Prostate gland (tissue), 2 donors: ENCODE measurements at regions not wholly inside any gene's neighbourhood (a gene's known extent, or its start where the extent isn't known, plus 50 kb on each side); places are given as distances from the start of the nearest gene placed in this dataset.

Source experiments
- DNase-seq: peaks from one replicate; pipeline ENCODE4 v3.0.0-alpha.2; 2019; ENCODE audit warnings: low spot score
- H3K27ac ChIP-seq, 2 donors: fragments of 200-600 bp; sonication (generic); 2 replicates each; pipeline ENCODE4 v1.5.1; 2017 to 2019
- H3K27me3 ChIP-seq: fragments of 200-600 bp; sonication (generic); replicated peaks from 2 replicates; pipeline ENCODE4 v1.5.1; 2019; ENCODE audit not compliant: insufficient read depth
- H3K36me3 ChIP-seq, 2 donors: fragments of 200-600 bp; sonication (generic); 1 replicate in 1 of 2; 2 replicates in 1 of 2; pipeline versions ENCODE4 v1.5.1 to v1.8.1; 2017 to 2019
- H3K4me1 ChIP-seq: fragments of 200-600 bp; sonication (generic); replicated peaks from 2 replicates; pipeline ENCODE4 v1.5.1; 2019
- H3K4me3 ChIP-seq, 2 donors: fragments of 200-600 bp; sonication (generic); 2 replicates each; pipeline ENCODE4 v1.5.1; 2017 to 2019
- H3K9me3 ChIP-seq: fragments of 200-600 bp; sonication (generic); 2 replicates; pipeline ENCODE4 v1.5.1; 2017
- POLR2A ChIP-seq: fragments of 450-650 bp; IDR thresholded peaks from one replicate; pipeline ENCODE4 v1.6.1; 2016; ENCODE audit warnings: antibody characterized with exemption, mild to moderate bottlenecking
- POLR2AphosphoS5 ChIP-seq: sonication (generic); formaldehyde crosslinking; IDR thresholded peaks from one replicate; pipeline ENCODE4 v1.6.1; 2017; ENCODE audit warnings: antibody characterized with exemption
- WGBS: methylation state at CpG from one replicate; pipeline ENCODE4 v1.1.5; 2018; 5-methylcytosine and 5-hydroxymethylcytosine counted together
- intact Hi-C: fragments of 100-400 bp; cut with DNase I; formaldehyde crosslinking; loops from one replicate; pipeline ENCODE4 v1.14.2; 2022
- TF ChIP-seq, protein P1 (sequence below), 4 experiments: fragments of 200-600 bp in 2 of 4; fragments of 450-650 bp in 2 of 4; sonication (generic) in 2 of 4; IDR thresholded peaks; 1 replicate in 3 of 4; 2 replicates in 1 of 4; pipeline ENCODE4 v1.5.1; 2016 to 2019; ENCODE audit warnings: antibody characterized with exemption in 4 of 4, mild to moderate bottlenecking in 2 of 4, moderate library complexity in 2 of 4

- intact Hi-C loops, result no loop called here
- H3K9me3 ChIP-seq, result no peaks in the 10 kb centered on the region
- H3K27me3 ChIP-seq, result no peaks in the 10 kb centered on the region
- DNase-seq, result no peak
- no peak overlapping the region for H3K4me3 ChIP-seq
- TF ChIP-seq, protein P1, sequence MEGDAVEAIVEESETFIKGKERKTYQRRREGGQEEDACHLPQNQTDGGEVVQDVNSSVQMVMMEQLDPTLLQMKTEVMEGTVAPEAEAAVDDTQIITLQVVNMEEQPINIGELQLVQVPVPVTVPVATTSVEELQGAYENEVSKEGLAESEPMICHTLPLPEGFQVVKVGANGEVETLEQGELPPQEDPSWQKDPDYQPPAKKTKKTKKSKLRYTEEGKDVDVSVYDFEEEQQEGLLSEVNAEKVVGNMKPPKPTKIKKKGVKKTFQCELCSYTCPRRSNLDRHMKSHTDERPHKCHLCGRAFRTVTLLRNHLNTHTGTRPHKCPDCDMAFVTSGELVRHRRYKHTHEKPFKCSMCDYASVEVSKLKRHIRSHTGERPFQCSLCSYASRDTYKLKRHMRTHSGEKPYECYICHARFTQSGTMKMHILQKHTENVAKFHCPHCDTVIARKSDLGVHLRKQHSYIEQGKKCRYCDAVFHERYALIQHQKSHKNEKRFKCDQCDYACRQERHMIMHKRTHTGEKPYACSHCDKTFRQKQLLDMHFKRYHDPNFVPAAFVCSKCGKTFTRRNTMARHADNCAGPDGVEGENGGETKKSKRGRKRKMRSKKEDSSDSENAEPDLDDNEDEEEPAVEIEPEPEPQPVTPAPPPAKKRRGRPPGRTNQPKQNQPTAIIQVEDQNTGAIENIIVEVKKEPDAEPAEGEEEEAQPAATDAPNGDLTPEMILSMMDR (IDR thresholded peaks at IDR 0.05), result no peak
- H3K36me3 ChIP-seq, result no peaks in the 10 kb centered on the region
- no peaks in the 10 kb centered on the region for H3K4me1 ChIP-seq
- H3K27ac ChIP-seq, result no peak overlapping the region
- 44% methylated on average over 7 of the region's 7 CpGs for WGBS
Measured at GRCh38 chr12:113683574-113683973, 211.9 kb upstream of the LHX5 start.

- H3K4me3 ChIP-seq, result no peak overlapping the region
- no peak for DNase-seq
- H3K36me3 ChIP-seq, result no peaks in the 10 kb centered on the region
- H3K27me3 ChIP-seq, result no peaks in the 10 kb centered on the region
- WGBS, result 97% methylated on average over 1 of the region's 1 CpG
- H3K27ac ChIP-seq, result no peak overlapping the region
- no peaks in the 10 kb centered on the region for H3K9me3 ChIP-seq
- intact Hi-C loops, result no loop called here
- TF ChIP-seq POLR2AphosphoS5, result no peak
- H3K4me1 ChIP-seq, result no peaks in the 10 kb centered on the region
Measured at GRCh38 chr12:113680868-113681267, 209.2 kb upstream of the LHX5 start.

DNA sequence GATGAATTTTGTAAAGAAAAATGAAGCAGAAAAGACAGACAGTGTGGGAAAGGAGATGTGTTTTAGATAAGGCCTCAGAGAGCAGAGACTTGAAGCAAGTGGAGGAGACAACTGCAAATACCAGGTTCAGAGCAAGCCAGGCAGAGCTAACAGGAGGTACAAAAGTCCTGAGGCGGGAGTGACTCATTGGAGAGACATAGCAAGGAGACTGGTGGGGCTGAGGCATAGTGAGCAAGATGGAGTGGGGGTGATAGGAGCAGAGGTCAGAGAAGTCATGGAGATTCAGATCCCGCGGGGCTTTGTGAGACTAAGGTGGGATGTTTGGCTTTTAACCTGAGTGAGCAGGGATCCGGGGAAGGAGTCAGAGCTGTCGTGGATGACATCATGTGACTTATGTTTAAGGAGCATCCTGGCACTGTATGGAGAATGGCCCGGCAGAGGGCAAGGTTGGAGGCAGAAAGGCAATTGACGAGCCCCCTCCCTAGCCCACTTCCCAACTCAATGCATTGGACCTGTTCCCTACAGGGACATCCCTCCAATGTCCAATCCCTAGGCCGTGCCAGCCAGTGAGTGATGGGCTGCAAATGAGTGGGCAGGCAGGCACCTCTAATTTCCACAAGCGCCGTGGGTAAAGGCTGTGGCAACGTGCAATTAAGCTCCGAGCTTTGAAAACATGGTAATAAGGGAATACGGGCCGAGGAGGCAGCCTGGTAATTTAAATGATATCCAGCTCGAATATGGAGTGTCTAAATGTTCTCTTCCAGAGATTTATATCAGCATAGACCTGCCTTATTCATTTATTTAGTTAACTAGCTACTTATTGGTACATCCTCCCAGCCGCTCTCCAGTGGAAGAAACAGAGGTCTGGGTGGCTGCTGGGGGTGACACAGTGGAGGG lies 206.8 kb upstream of the LHX5 start:
- no peaks in the 10 kb centered on the region for H3K36me3 ChIP-seq
- H3K4me3 ChIP-seq, result no peak overlapping the region
- H3K9me3 ChIP-seq, result no peaks in the 10 kb centered on the region
- no peak overlapping the region for H3K27ac ChIP-seq
- TF ChIP-seq, protein P1 (IDR thresholded peaks at IDR 0.05), result no peak
- no peak for TF ChIP-seq POLR2A
- TF ChIP-seq POLR2AphosphoS5, result no peak
- no peaks in the 10 kb centered on the region for H3K4me1 ChIP-seq
- peaks cover 3% of the 10 kb centered on the region for H3K27me3 ChIP-seq
- DNase-seq, result no peak
- intact Hi-C loops, result no loop called here
- WGBS, result 61% methylated on average over 16 of the region's 16 CpGs

- no peak overlapping the region for H3K27ac ChIP-seq
- no peak for DNase-seq
- TF ChIP-seq, protein P1 (IDR thresholded peaks at IDR 0.05), result no peak
- TF ChIP-seq POLR2A (no peak), POLR2AphosphoS5 (no peak)
- no peaks in the 10 kb centered on the region for H3K9me3 ChIP-seq
- no peak overlapping the region for H3K4me3 ChIP-seq
- 86% methylated on average over 3 of the region's 3 CpGs for WGBS
- H3K27me3 ChIP-seq, result peaks cover 3% of the 10 kb centered on the region
- H3K36me3 ChIP-seq, result no peaks in the 10 kb centered on the region
- H3K4me1 ChIP-seq, result no peaks in the 10 kb centered on the region
- intact Hi-C loops, result no loop called here
Measured at GRCh38 chr12:113676547-113676946, 204.9 kb upstream of the LHX5 start.

DNA sequence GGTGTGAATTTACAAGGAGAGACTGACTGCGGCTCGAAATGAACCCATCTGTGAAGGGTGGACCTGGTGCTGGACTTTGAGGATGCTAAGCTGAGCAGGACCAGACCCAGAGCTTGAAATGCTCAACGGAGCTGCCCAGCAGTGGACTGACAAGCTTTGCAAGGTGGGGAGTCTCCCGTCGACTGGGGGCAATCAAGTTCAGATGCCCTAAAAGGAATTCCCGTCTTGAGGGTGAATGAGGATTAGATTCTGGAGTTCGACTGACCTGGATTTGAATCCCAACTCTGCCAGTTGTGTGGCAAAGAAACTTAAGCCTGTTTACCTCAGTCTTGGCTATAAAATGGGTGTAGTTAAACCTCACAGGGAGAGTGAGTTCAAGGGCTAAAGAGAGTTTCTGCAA lies 204.4 kb upstream of the LHX5 start:
- no peaks in the 10 kb centered on the region for H3K36me3 ChIP-seq

More for the DNA sequence above, 204.4 kb upstream of the LHX5 start:
- WGBS, result 79% methylated on average over 7 of the region's 7 CpGs
- Histone ChIP-seq H3K9me3 (no peaks in the 10 kb centered on the region), H3K4me1 (no peaks in the 10 kb centered on the region), H3K27ac (no peak overlapping the region), H3K27me3 (peaks cover 3% of the 10 kb centered on the region), H3K4me3 (no peak overlapping the region)
- TF ChIP-seq POLR2AphosphoS5, result no peak
- no peak for TF ChIP-seq POLR2A
- TF ChIP-seq, protein P1 (IDR thresholded peaks at IDR 0.05), result no peak
- intact Hi-C loops, result no loop called here
- DNase-seq, result no peak
